ENCODE measurements at regions not wholly inside any gene's neighbourhood (a gene's known extent, or its start where the extent isn't known, plus 50 kb on each side); places are given as distances from the start of the nearest gene placed in this dataset.
A peak's percentile ranks its signal among the peaks of the same experiment; 100 is the strongest.

DNA sequence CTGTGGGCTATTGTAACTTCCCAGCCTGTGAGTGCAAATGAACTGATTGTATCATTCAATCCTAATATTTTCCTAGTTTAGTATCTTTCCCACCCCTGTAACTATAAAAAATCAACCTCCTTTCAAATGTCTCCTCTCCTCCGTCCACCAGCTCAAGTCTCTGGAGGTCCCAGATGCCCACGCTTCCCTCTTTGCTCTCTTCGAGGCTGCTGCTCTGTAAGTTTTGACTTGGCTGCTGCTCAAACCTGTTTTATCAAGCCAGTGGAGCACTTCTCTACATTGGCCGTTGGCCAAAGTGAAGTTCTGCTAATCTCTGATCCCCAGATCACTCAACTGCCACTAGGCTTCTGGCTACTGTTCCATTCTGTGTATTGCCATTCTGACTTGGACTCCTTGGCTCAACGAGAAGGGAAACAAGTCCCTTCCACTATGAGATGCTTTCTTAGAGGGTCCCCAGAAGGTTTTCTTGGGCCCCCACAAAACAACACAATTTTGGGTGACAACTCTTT lies 60.7 kb upstream of the RAPGEF2 start:
- intact Hi-C loops (cut with DNase I, micrococcal nuclease): no loop called here
- H3K9me3 ChIP-seq: no peaks in the 10 kb centered on the region
- H3K36me3 ChIP-seq (ENCODE audit: low read depth): no peaks in the 10 kb centered on the region
- DNase-seq (no peak), ATAC-seq (peak; percentile 48)
- no peak overlapping the region for H3K4me3 ChIP-seq
- no peaks in the 10 kb centered on the region for H3K4me1 ChIP-seq (ENCODE audit: low read depth)
- TF ChIP-seq, protein P1, sequence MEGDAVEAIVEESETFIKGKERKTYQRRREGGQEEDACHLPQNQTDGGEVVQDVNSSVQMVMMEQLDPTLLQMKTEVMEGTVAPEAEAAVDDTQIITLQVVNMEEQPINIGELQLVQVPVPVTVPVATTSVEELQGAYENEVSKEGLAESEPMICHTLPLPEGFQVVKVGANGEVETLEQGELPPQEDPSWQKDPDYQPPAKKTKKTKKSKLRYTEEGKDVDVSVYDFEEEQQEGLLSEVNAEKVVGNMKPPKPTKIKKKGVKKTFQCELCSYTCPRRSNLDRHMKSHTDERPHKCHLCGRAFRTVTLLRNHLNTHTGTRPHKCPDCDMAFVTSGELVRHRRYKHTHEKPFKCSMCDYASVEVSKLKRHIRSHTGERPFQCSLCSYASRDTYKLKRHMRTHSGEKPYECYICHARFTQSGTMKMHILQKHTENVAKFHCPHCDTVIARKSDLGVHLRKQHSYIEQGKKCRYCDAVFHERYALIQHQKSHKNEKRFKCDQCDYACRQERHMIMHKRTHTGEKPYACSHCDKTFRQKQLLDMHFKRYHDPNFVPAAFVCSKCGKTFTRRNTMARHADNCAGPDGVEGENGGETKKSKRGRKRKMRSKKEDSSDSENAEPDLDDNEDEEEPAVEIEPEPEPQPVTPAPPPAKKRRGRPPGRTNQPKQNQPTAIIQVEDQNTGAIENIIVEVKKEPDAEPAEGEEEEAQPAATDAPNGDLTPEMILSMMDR (IDR thresholded peaks at IDR 0.05): no peak

DNA sequence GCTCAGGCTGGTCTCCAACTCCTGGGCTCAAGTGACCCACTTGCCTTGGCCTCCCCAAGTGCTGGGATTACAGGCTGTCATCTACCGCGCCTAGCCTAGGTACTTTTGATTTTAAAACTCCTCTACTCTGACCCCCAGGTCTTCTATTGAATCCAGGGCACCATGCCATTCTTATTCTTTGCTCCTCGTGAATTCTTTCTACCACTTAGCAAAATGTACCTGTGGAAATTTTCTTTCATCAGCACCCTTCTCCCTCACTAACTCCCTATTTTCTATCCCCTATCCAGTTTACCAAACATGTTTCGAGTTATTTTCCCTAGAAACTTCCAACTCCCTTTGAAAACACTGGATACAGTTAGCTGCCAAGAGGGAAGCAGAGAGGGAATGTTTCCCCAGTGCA lies 60.0 kb upstream of the RAPGEF2 start:
- ATAC-seq: no peak
- TF ChIP-seq, protein P1 (IDR thresholded peaks at IDR 0.05): no peak
- Histone ChIP-seq H3K4me1 (ENCODE audit: low read depth) (peaks cover 2% of the 10 kb centered on the region), H3K9me3 (no peaks in the 10 kb centered on the region), H3K4me3 (no peak overlapping the region), H3K36me3 (ENCODE audit: low read depth) (no peaks in the 10 kb centered on the region)
- intact Hi-C loops (cut with DNase I, micrococcal nuclease): no loop called here
- DNase-seq: no peak

DNA sequence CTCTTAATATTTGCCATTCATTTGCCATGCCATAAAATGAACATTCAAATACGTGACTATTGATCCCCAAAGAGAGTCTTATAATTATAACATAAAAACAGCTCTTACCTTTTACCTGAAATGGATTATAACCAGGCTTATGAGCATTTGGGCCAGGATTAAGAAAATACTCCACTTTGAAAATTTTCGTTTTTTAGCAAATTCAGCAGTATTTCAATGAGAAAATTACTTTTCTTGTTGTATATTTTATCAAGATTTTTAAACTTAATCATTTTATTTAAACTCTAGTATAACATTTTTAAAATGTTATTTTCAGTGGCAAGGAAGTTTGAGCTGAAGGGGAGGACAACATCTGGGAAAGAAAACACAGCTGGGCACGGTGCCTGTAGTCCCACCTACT lies 59.0 kb upstream of the RAPGEF2 start:
- Histone ChIP-seq H3K36me3 (ENCODE audit: low read depth) (no peaks in the 10 kb centered on the region), H3K4me1 (ENCODE audit: low read depth) (peaks cover 3% of the 10 kb centered on the region), H3K4me3 (no peak overlapping the region), H3K9me3 (no peaks in the 10 kb centered on the region)
- intact Hi-C loops (cut with DNase I, micrococcal nuclease): no loop called here
- ATAC-seq (no peak), DNase-seq (no peak)
- TF ChIP-seq, protein P1 (IDR thresholded peaks at IDR 0.05): no peak

DNA sequence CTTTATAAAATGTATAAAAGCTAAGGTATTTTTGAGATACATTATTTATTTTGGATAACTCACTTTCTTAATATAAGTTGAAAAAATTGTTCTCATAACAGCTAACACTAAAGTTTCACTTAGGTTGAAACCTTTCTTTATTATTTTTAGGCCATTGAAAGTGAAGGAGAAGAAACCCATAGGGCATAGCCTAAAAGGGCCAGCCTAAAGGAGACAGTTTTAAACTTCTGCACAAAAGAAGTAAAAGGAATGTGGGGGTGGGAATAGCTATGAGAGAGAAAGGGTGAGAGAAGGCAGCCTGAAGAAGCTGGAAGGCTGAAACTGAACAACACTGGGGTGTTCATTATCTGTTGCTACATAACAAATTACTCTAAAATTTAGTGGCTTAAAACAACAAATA lies 57.6 kb upstream of the RAPGEF2 start:
- H3K4me1 ChIP-seq (ENCODE audit: low read depth): peaks cover 3% of the 10 kb centered on the region
- H3K4me3 ChIP-seq: no peak overlapping the region
- no peak for ATAC-seq
- intact Hi-C loops (cut with DNase I, micrococcal nuclease): no loop called here
- TF ChIP-seq, protein P1 (IDR thresholded peaks at IDR 0.05): no peak
- no peak for DNase-seq
- H3K36me3 ChIP-seq (ENCODE audit: low read depth): no peaks in the 10 kb centered on the region
- H3K9me3 ChIP-seq: no peaks in the 10 kb centered on the region

DNA sequence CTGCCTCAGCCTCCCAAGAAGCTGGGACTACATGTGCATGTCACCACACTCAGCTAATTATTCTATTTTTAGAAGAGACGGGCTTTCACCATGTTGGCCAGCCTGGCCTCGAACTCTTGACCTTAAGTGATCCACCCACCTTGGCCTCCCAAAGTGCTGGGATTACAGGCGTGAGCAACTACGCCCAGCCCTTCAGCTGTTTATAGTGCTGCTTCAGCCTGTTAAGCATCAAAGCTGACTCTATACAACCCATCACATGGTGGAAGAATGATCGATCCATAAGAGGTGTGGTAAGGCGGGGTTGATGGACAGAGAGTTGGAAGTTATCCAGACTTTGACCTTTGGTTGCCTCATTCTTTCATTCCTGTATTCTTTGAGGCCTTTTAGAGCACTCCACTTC lies 56.2 kb upstream of the RAPGEF2 start:
- intact Hi-C loops (cut with DNase I, micrococcal nuclease): no loop called here
- Histone ChIP-seq H3K4me3 (no peak overlapping the region), H3K36me3 (ENCODE audit: low read depth) (no peaks in the 10 kb centered on the region), H3K4me1 (ENCODE audit: low read depth) (peaks cover 3% of the 10 kb centered on the region), H3K9me3 (no peaks in the 10 kb centered on the region)
- TF ChIP-seq, protein P1 (IDR thresholded peaks at IDR 0.05): no peak
- peak in 2 of 3 donors; percentile 15 to 34 for DNase-seq
- peak; percentile 85 for ATAC-seq
